EH (cell line): ENCODE measurements at regions not wholly inside any gene's neighbourhood (a gene's known extent, or its start where the extent isn't known, plus 50 kb on each side); places are given as distances from the start of the nearest gene placed in this dataset.
"Not testable (repeated sequence)": the region's sequence is repeated elsewhere in the genome, so short reads cannot be mapped to it uniquely, and the experiment has no call there.

Source experiments
- DNase-seq: peaks from one replicate; pipeline ENCODE4 v3.0.0-alpha.2; 2015; ENCODE audit warnings: low read depth

DNA sequence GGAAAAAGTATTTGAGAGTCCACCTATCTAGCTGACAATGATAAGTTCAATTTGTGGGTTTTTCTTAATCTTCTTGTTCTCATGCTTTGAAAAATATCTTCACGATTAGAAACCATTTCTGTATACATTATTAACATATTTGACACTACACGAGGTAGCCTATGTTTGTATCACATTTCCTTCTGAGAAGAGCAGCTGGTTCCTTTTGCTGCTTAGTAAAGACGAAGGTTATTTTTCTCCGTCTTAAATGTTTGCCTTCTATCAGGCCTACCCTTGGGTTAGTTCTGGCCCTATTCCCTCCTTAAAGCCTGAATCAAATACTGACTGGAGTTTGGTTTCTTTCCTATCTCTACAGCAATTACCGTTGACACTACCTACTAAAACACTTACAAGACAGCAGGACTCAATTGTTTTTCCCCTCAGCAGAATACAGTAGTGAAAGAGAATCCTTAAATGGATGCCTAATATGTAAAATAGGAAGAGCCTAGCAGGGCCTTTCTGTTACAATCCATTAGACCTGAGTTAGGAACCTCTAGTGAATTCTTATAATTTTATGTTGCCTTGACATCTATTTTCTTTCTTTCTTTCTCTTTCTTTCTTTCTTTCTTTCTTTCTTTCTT lies 790.4 kb downstream of the EPHA4 start:
- no peak for DNase-seq

DNA sequence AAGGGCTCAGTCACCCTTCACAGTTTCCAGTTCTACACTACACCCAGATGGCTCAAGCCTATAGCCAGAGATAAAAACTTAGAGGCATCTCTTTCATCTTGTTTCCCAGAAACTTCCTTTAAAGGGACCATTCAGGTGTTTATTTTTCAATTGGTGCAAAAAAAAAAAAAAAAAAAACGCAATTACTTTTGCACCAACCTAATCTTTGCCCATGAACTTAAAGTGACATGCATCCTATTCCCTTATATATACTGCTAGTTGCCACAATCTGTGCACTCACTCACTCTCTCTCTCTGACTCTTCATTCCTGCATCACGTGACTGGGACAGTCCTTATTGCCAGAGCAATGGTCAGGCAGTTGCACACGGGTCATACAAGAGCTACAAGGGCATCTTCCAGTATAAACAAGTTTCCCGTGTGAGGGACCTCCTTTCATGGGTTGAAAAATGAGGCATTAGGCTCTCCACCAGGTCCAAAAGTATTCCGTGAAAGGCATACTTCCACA lies 789.4 kb downstream of the EPHA4 start:
- DNase-seq = no peak

DNA sequence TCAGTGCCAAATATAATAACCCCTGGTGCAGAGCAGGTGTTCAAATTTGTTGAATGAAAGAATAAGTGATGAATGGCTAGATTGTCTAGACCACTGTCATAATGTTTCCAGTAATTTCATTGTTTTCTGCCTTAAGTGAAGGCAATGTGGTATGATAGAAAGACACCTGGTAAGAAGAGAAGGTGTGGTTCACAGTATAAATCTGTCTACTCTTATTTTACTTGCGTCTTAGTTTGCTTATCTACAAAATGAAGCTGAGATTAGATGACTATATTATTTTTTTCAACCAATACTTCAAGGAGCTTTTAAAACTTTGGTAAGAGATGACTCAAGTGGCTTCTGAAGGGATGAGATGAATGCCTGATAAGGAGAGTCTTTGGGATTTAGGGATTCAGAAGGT lies 788.4 kb downstream of the EPHA4 start:
- DNase-seq = peak; percentile 43

DNA sequence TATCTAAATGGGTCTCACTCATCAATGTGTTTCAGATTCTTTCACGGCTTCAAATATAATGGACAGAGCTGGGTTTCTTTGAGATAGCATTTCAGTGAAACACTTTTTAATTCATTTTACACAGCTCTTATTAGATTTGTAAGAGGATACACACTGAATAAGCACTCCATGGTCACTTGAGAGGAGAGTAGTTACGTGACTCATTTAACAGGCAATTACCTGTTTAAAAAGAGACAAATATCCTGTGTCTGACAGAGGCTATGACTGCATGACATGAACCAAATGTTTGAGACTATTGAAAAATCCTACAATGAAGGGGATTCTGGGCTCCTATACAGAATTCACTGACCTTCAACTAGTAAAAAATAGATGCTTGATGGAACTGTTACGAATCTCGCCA lies 786.9 kb downstream of the EPHA4 start:
- no peak for DNase-seq

DNA sequence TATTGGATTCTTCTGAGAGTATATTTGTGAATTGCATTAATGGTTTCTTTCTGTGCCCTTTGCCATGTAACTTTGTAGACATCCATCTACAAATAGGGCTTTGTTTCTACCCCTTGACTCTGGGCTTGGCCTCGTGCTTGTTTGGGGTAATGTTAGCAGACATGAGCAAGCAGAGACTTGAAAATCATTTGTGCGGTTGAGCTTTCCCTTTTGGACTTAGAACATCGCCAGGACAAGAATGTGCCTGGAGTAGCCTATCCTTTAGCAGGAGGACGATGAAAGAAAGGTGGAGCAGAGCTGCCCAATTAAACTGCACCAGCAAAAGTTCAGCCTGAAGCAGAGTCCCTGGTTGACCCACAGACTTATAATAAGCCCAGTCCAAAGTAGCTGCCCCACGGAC lies 785.9 kb downstream of the EPHA4 start:
- DNase-seq = no peak

DNA sequence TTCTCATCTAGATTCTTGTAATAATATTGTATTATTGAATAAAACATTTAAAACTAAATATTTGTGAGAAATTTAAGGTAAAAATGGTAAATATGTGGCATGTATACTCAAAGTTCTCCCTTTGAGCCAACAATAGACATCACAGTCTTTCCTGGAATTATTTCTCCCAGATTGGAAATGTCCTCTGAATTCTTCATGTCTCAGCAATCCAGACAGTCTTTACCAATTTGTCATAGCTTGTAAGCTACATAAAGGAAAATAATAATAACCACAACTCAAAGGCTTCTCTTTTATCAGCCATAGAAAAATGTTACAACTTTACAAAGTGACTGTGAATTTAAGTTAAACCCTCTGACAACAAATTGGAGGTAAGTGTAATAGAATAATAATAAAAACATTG lies 784.9 kb downstream of the EPHA4 start:
- DNase-seq = peak; percentile 64

DNA sequence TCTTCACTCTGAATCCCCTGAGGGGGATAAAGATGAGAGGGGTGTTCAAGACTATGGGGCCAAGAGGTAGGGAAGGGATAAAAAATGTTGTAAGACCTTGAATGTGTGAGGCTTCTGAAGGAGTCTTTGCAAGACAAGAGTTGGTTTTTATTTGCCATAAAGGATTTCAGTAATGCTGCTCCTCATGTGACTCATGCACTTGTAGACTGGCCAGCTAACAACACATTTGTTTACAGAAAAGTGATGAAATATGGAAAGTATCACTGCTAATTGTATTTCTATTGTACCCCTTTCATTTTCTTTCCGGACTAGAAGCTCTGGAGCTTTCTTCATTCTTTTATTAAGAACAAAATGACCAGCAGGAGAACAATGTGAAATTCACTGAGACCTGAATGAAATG lies 782.1 kb downstream of the EPHA4 start:
- peak; percentile 82 for DNase-seq

GRCh38 chr2:220795705-220796104 lies 776.4 kb downstream of the EPHA4 start:
- no peak for DNase-seq

- DNase-seq = peak; percentile 34
Observed at GRCh38 chr2:220811115-220811514, 761.0 kb downstream of the EPHA4 start.

- DNase-seq = peak; percentile 72
Observed at GRCh38 chr2:220811952-220812570, 760.0 kb downstream of the EPHA4 start.

DNA sequence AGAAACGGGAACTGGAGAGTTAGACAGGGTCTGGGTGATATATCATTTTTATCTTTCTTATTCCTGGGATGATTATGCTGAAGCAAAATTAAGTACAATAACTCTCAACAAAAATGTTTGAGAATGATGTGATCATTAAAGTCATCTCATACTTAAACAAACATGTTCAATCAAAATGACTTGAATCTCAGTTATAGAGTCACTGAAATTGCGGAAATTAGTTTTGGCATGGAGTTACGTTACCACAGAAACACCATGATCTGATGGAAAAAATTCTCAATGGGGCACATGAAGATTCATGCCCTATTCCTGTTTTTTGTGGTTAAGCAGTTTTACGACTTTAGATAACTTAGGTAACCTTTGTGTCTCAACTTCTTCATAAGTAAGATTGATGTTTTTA lies 757.7 kb downstream of the EPHA4 start:
- no peak for DNase-seq

DNA sequence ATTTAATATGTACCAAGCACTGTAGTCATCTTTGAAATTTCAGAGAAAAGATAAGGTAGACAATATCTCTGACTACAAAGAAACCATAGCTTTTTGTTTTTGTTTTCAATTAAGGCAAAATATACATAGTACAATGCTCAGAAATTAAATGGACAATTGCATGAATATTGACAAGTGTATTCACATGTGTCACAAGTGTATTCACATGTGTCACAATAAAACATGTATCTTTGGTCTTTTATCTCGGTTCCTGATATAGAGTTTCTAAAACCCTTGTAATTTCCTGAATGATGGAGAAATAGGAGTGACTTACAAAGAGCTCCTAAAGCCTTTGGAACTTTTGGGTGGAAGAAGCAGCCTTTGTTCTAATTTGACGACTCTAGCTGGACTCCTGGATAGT lies 756.4 kb downstream of the EPHA4 start:
- no peak for DNase-seq

GRCh38 chr2:220821683-220822082 lies 750.4 kb downstream of the EPHA4 start:
- DNase-seq = peak; percentile 4

- DNase-seq = not testable (repeated sequence)
Observed at GRCh38 chr2:220823590-220823989, 748.5 kb downstream of the EPHA4 start.

DNA sequence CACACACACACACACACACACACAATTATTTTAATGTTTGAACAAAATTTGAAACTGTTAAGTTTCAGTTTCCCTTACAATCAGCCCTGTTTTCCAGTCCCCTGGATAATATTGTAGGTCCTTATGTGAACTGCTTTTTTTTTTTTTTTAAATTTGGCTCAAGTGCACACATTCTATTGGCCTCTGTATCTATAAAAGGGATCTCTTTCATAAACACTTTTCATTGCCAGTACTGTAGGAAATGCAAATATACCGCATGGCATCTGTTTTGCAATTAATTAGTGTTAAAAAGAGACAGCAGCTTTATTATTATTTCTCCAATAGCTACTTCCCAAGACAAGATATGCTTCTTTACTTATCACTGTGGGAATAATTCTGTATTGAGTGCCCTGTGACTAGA lies 738.7 kb downstream of the EPHA4 start:
- no peak for DNase-seq

DNA sequence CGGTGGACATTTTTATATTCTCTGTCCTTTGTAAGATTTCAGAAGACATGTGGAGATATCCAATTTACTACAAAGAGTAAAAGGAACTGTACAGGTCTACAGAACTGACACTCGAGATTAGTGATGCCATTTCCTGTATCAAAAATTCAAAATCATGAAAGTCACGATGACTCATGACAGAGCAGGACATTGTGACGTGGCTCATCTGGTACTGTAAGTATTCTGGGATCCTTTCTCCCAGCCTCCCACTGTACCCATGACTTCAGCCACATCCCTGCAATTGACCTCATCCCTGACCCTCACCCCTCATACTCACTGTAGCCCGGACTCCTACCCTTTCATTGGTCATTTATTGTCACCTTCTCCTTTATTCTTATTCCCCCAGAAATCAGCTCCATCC lies 736.5 kb downstream of the EPHA4 start:
- DNase-seq = peak; percentile 50

- no peak for DNase-seq
Observed at GRCh38 chr2:220837226-220837625, 734.9 kb downstream of the EPHA4 start.

DNA sequence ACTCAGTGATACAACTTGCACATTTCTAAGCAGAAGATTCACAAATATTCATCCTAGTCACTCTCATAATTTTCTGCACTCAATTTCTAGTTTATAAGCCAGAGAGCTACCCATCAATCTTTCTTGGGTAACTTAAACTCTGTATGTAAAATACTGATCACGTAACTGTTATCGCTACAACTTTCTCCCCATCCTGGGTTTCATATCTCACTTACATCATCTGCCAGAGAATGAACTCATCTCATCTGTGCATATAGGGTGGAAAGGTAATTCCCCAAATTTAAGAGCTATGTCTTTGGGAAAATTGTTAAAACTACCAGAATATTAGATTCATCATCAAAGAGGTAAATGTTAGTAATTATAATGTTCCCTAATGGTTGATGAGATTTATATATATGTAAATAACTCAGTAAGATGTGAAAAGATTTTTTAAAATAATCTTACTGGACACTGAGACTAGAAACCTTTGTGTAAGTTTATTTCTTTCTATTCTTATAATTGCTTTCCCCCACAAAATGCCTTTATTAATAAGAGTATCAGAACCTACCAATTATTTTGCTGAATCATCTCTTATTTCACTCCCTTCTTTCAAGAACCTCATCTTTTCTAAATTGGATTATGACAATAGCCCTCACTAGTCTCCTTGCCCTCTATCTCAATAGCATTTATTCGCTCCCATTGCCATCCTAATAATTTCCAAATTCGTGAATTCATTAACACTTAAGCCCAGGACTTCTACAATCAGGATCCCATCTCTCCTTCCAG lies 729.0 kb downstream of the EPHA4 start:
- no peak for DNase-seq

GRCh38 chr2:220845766-220846273 lies 726.3 kb downstream of the EPHA4 start:
- no peak for DNase-seq

DNA sequence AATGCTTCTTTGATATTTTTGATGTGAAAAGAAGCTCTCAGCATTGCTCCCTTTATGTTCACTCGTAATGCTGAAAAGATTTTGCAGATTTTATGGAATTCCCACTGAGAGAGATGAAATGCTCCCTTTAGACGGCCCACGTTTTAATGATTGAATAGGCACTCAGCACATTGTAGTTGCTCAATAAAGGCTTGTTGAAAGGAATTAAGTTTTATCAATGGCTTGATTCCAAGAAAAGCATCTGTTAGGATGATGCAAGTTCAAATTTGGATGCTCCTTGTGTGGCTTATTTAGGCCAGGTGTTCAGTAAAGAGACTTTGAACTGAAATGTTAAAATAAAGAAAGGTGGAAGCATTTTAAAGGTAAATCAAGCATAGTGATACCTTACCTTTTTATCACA lies 725.1 kb downstream of the EPHA4 start:
- peak; percentile 28 for DNase-seq

- DNase-seq = peak; percentile 99
Observed at GRCh38 chr2:220847589-220847988, 724.5 kb downstream of the EPHA4 start.

- no peak for DNase-seq
Observed at GRCh38 chr2:220849433-220849832, 722.7 kb downstream of the EPHA4 start.

GRCh38 chr2:220850116-220850515 lies 722.0 kb downstream of the EPHA4 start:
- DNase-seq = no peak
